HS-5 (cell line): ENCODE measurements at regions not wholly inside any gene's neighbourhood (a gene's known extent, or its start where the extent isn't known, plus 50 kb on each side); places are given as distances from the start of the nearest gene placed in this dataset.

ENCODE experiments used
- DNase-seq: peaks from one replicate; pipeline ENCODE4 v3.0.0-alpha.2; 2012; ENCODE audit warnings: low read depth

GRCh38 chr2:234635284-234635683 is 138.4 kb upstream of the ARL4C start:
- DNase-seq = no peak

- no peak for DNase-seq
These were observed 136.8 kb upstream of the ARL4C start for GRCh38 chr2:234633581-234634230.

- no peak for DNase-seq
These were observed 135.9 kb upstream of the ARL4C start for GRCh38 chr2:234632527-234633391.

GRCh38 chr2:234631646-234632514 is 135.0 kb upstream of the ARL4C start:
- no peak for DNase-seq

GRCh38 chr2:234630801-234631261 is 133.9 kb upstream of the ARL4C start:
- no peak for DNase-seq

GRCh38 chr2:234629596-234629995 is 132.7 kb upstream of the ARL4C start:
- no peak for DNase-seq

GRCh38 chr2:234628953-234629352 is 132.1 kb upstream of the ARL4C start:
- DNase-seq = no peak

- no peak for DNase-seq
These were observed 130.4 kb upstream of the ARL4C start for GRCh38 chr2:234627308-234627707.

GRCh38 chr2:234626566-234627130 is 129.8 kb upstream of the ARL4C start:
- DNase-seq = no peak

GRCh38 chr2:234625626-234626250 is 128.9 kb upstream of the ARL4C start:
- DNase-seq = no peak

GRCh38 chr2:234623521-234623991 is 126.7 kb upstream of the ARL4C start:
- no peak for DNase-seq

- no peak for DNase-seq
These were observed 124.2 kb upstream of the ARL4C start for GRCh38 chr2:234621120-234621519.

GRCh38 chr2:234620018-234620417 is 123.1 kb upstream of the ARL4C start:
- no peak for DNase-seq

- no peak for DNase-seq
These were observed 118.9 kb upstream of the ARL4C start for GRCh38 chr2:234615643-234616356.

GRCh38 chr2:234611209-234611608 is 114.3 kb upstream of the ARL4C start:
- no peak for DNase-seq

GRCh38 chr2:234608946-234609345 is 112.1 kb upstream of the ARL4C start:
- DNase-seq = no peak

GRCh38 chr2:234607691-234608090 is 110.8 kb upstream of the ARL4C start:
- DNase-seq = no peak

- no peak for DNase-seq
These were observed 110.0 kb upstream of the ARL4C start for GRCh38 chr2:234606896-234607295.

GRCh38 chr2:234603619-234604018 is 106.7 kb upstream of the ARL4C start:
- DNase-seq = no peak

GRCh38 chr2:234601213-234601612 is 104.3 kb upstream of the ARL4C start:
- no peak for DNase-seq

- DNase-seq = no peak
These were observed 100.6 kb upstream of the ARL4C start for GRCh38 chr2:234597576-234597861.
